Endodermal cell (in vitro differentiated cells): ENCODE measurements at regions not wholly inside any gene's neighbourhood (a gene's known extent, or its start where the extent isn't known, plus 50 kb on each side); places are given as distances from the start of the nearest gene placed in this dataset.

ENCODE experiments used
- DNase-seq: peaks from one replicate; pipeline ENCODE4 v3.0.0-alpha.2; 2017
- H3K27ac ChIP-seq: 2 replicates; pipeline ENCODE4 v1.5.1; 2013; ENCODE audit warnings: mild to moderate bottlenecking, low read depth, low read length, moderate library complexity
- H3K27me3 ChIP-seq: 2 replicates; pipeline ENCODE4 v1.6.1; 2013; ENCODE audit warnings: mild to moderate bottlenecking, low read length, moderate library complexity; ENCODE audit not compliant: insufficient read depth, control insufficient read depth, poor library complexity, severe bottlenecking
- H3K36me3 ChIP-seq: 2 replicates; pipeline ENCODE4 v1.7.0; 2013; ENCODE audit warnings: mild to moderate bottlenecking, low read length, moderate library complexity; ENCODE audit not compliant: control insufficient read depth, insufficient read depth
- H3K4me1 ChIP-seq: one replicate; pipeline ENCODE4 v1.7.0; 2013; ENCODE audit warnings: low read length; ENCODE audit not compliant: control insufficient read depth, insufficient read depth
- H3K4me3 ChIP-seq: 2 replicates; pipeline ENCODE4 v1.5.1; 2013; ENCODE audit warnings: mild to moderate bottlenecking, low read length, moderate library complexity
- H3K9ac ChIP-seq: 2 replicates; pipeline ENCODE4 v1.6.1; 2013; ENCODE audit warnings: mild to moderate bottlenecking, low read length, moderate library complexity; ENCODE audit not compliant: poor library complexity, severe bottlenecking; ENCODE audit errors: extremely low read depth
- H3K9me3 ChIP-seq: 2 replicates; pipeline ENCODE4 v1.6.1; 2013; ENCODE audit warnings: mild to moderate bottlenecking, low read length, moderate library complexity; ENCODE audit not compliant: control insufficient read depth
- H3K27ac Mint-ChIP-seq: 2 replicates; pipeline ENCODE4 v1.8.0; 2020; ENCODE audit warnings: mixed read lengths
- H3K27me3 Mint-ChIP-seq: 2 replicates; pipeline ENCODE4 v1.8.0; 2021; ENCODE audit warnings: mild to moderate bottlenecking, mixed read lengths; ENCODE audit not compliant: insufficient read depth
- H3K36me3 Mint-ChIP-seq: 2 replicates; pipeline ENCODE4 v1.8.0; 2020; ENCODE audit warnings: low read depth, mixed read lengths
- H3K4me1 Mint-ChIP-seq: 2 replicates; pipeline ENCODE4 v1.8.0; 2020; ENCODE audit warnings: mixed read lengths
- H3K4me3 Mint-ChIP-seq: 2 replicates; pipeline ENCODE4 v1.8.0; 2020; ENCODE audit warnings: mild to moderate bottlenecking, moderate library complexity, mixed read lengths
- H3K9me3 Mint-ChIP-seq: 2 replicates; pipeline ENCODE4 v1.8.0; 2020; ENCODE audit warnings: mild to moderate bottlenecking, mixed read lengths
- CTCF ChIP-seq: fragments of 200-600 bp; sonication (generic); conservative IDR thresholded peaks from 2 replicates; pipeline ENCODE4 v1.5.0; 2021; ENCODE audit warnings: antibody characterized with exemption, mild to moderate bottlenecking
- WGBS, 2 experiments: methylation state at CpG; one replicate each; pipeline versions ENCODE4 v1.1.5 to v1.1.7; 2013; ENCODE audit warnings: missing lambda C conversion rate in 2 of 2, mixed read lengths in 1 of 2; ENCODE audit not compliant: insufficient coverage in 1 of 2, insufficient read length in 1 of 2; 5-methylcytosine and 5-hydroxymethylcytosine counted together

GRCh38 chr21:15676935-15677334, 52.8 kb upstream of the USP25 start:
- H3K4me1 Mint-ChIP-seq, result peaks cover 2% of the 10 kb centered on the region
- Histone ChIP-seq H3K36me3 (no peaks in the 10 kb centered on the region), H3K9ac (no peak overlapping the region), H3K9me3 (peaks cover 5% of the 10 kb centered on the region), H3K27ac (no peak overlapping the region), H3K4me3 (no peak overlapping the region), H3K4me1 (no peaks in the 10 kb centered on the region), H3K27me3 (no peaks in the 10 kb centered on the region)
- no peaks in the 10 kb centered on the region for H3K27me3 Mint-ChIP-seq
- no peak for TF ChIP-seq CTCF
- no peak for DNase-seq
- no CpG with 5 or more reads among the region's 1 CpG for WGBS, 2 experiments
- no peaks in the 10 kb centered on the region for H3K36me3 Mint-ChIP-seq
- peaks cover 6% of the 10 kb centered on the region for H3K9me3 Mint-ChIP-seq
- no peak overlapping the region for H3K4me3 Mint-ChIP-seq
- H3K27ac Mint-ChIP-seq, result no peak overlapping the region

DNA sequence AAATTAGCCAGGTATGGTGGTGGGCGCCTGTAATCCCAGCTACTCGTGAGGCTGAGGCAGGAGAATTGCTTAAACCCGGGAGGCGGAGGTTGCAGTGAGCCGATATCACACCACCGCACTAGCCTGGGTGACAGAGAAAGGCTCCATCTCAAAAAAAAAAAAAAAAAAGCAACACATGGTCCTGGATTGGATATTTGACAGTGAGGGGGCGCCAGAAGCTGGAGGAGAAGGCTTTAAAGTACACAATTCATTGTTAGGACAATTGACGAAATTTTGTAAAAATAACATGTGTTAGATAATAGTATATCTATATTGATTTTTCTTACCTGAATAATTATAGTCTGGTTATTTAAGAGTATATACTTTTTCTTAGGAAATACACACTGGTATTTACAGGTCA, 50.2 kb upstream of the USP25 start:
- Mint-ChIP-seq H3K27ac (no peak overlapping the region), H3K36me3 (no peaks in the 10 kb centered on the region), H3K9me3 (peaks cover 6% of the 10 kb centered on the region), H3K4me3 (no peak overlapping the region), H3K4me1 (no peaks in the 10 kb centered on the region), H3K27me3 (no peaks in the 10 kb centered on the region)
- H3K9ac ChIP-seq, result no peak overlapping the region
- no peak overlapping the region for H3K4me3 ChIP-seq
- H3K36me3 ChIP-seq, result no peaks in the 10 kb centered on the region
- TF ChIP-seq CTCF, result peak; percentile 49
- DNase-seq, result no peak
- no peak overlapping the region for H3K27ac ChIP-seq
- H3K9me3 ChIP-seq, result peaks cover 5% of the 10 kb centered on the region
- no peaks in the 10 kb centered on the region for H3K4me1 ChIP-seq
- 80 to 88% methylated on average over 4 to 7 of the region's 8 CpGs for WGBS, 2 experiments
- no peaks in the 10 kb centered on the region for H3K27me3 ChIP-seq
